PFSK-1 (cell line): ENCODE measurements at regions not wholly inside any gene's neighbourhood (a gene's known extent, or its start where the extent isn't known, plus 50 kb on each side); places are given as distances from the start of the nearest gene placed in this dataset.

ENCODE experiments used
- POLR2AphosphoS5 ChIP-seq: IDR thresholded peaks from 2 replicates; pipeline ENCODE4 v1.6.1; 2012; ENCODE audit warnings: low read depth, mild to moderate bottlenecking, control low read depth, low read length, moderate library complexity
- SIN3A ChIP-seq: IDR thresholded peaks from 2 replicates; pipeline ENCODE4 v1.6.1; 2012; ENCODE audit warnings: mild to moderate bottlenecking, low read length, moderate library complexity, borderline replicate concordance; ENCODE audit not compliant: insufficient read depth
- TAF1 ChIP-seq: IDR thresholded peaks from 2 replicates; pipeline ENCODE4 v1.6.1; 2012; ENCODE audit warnings: low read length, control low read depth, borderline replicate concordance; ENCODE audit not compliant: insufficient read depth

- no peak for TF ChIP-seq POLR2AphosphoS5
- no peak for TF ChIP-seq TAF1
- TF ChIP-seq SIN3A, result no peak
These were observed 248.4 kb upstream of the ZNF507 start for GRCh38 chr19:32097011-32097410.
